GM12891 (cell line): ENCODE measurements at regions not wholly inside any gene's neighbourhood (a gene's known extent, or its start where the extent isn't known, plus 50 kb on each side); places are given as distances from the start of the nearest gene placed in this dataset.

ENCODE experiments used
- POLR2A ChIP-seq: IDR thresholded peaks from 2 replicates; pipeline ENCODE4 v1.6.1; 2011; ENCODE audit warnings: low read depth, low read length, control low read depth
- POLR2AphosphoS5 ChIP-seq: IDR thresholded peaks from 2 replicates; pipeline ENCODE4 v1.6.1; 2011; ENCODE audit warnings: low read depth, low read length, control low read depth
- POU2F2 ChIP-seq: IDR thresholded peaks from 2 replicates; pipeline ENCODE4 v1.6.1; 2011; ENCODE audit warnings: low read depth, mild to moderate bottlenecking, control low read depth, low read length, moderate library complexity
- TAF1 ChIP-seq: IDR thresholded peaks from 2 replicates; pipeline ENCODE4 v1.6.1; 2011; ENCODE audit warnings: low read depth, low read length, control low read depth

- TF ChIP-seq POLR2A, result no peak
- TF ChIP-seq TAF1, result no peak
- no peak for TF ChIP-seq POLR2AphosphoS5
- TF ChIP-seq POU2F2, result no peak
Measured at GRCh38 chr7:26612742-26613141, 251.6 kb downstream of the SKAP2 start.
